Suprapubic skin (tissue), 4 donors: ENCODE measurements at regions not wholly inside any gene's neighbourhood (a gene's known extent, or its start where the extent isn't known, plus 50 kb on each side); places are given as distances from the start of the nearest gene placed in this dataset.

Experiments used
- DNase-seq, 2 donors: peaks; one replicate each; pipeline ENCODE4 v3.0.0-alpha.2; 2019; ENCODE audit warnings: low spot score in 2 of 2
- H3K27ac ChIP-seq: fragments of 200-600 bp; sonication (generic); one replicate; pipeline ENCODE4 v1.5.1; 2019
- H3K27me3 ChIP-seq: fragments of 200-600 bp; sonication (generic); one replicate; pipeline ENCODE4 v1.5.1; 2019
- H3K36me3 ChIP-seq: fragments of 200-600 bp; sonication (generic); one replicate; pipeline ENCODE4 v1.5.1; 2019
- H3K4me1 ChIP-seq: fragments of 200-600 bp; sonication (generic); one replicate; pipeline ENCODE4 v1.5.1; 2019
- H3K4me3 ChIP-seq: fragments of 200-600 bp; sonication (generic); one replicate; pipeline ENCODE4 v1.5.1; 2019; ENCODE audit warnings: mild to moderate bottlenecking
- H3K9me3 ChIP-seq: fragments of 200-600 bp; sonication (generic); one replicate; pipeline ENCODE4 v1.5.1; 2019
- EP300 ChIP-seq: sonication (generic); formaldehyde crosslinking; IDR thresholded peaks from one replicate; pipeline ENCODE4 v1.6.1; 2017; ENCODE audit warnings: antibody characterized with exemption
- POLR2A ChIP-seq, 2 donors: fragments of 450-650 bp; IDR thresholded peaks; one replicate each; pipeline ENCODE4 v1.6.1; 2017; ENCODE audit warnings: antibody characterized with exemption in 2 of 2, mild to moderate bottlenecking in 2 of 2, moderate library complexity in 2 of 2
- POLR2AphosphoS5 ChIP-seq, 3 donors: sonication (generic); formaldehyde crosslinking; IDR thresholded peaks; one replicate each; pipeline ENCODE4 v1.6.1; 2017; ENCODE audit warnings: antibody characterized with exemption in 3 of 3
- WGBS: methylation state at CpG from one replicate; pipeline ENCODE4 v1.1.5; 2018; 5-methylcytosine and 5-hydroxymethylcytosine counted together
- TF ChIP-seq, protein P1 (sequence below), 2 donors: fragments of 200-600 bp in 1 of 2; fragments of 450-650 bp in 1 of 2; sonication (generic) in 1 of 2; IDR thresholded peaks; one replicate each; pipeline ENCODE4 v1.5.1; 2016 to 2019; ENCODE audit warnings: antibody characterized with exemption in 2 of 2, mild to moderate bottlenecking in 1 of 2, moderate library complexity in 1 of 2

DNA sequence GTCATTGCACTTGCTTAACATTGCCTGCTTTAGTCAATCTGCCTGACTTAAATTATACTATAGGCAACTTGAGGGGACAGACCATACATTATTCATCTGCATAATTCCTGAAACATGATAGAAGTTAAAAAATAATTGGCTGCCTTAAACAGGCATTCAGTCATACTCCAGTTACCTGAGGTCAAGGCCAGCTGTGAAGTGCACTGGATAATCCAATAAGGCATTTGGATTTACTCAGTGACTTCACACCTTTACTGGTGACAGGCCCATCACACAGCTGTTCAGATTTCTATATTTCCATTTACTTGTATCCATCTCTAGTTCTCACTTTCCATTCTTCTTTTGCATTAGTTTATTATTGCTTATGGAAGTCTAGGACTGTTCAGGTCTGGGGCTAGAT is 2341.6 kb downstream of the PCDH7 start:
- TF ChIP-seq POLR2AphosphoS5 (IDR thresholded peaks at IDR 0.05) (no peak), POLR2A (IDR thresholded peaks at IDR 0.05) (no peak), EP300 (no peak)
- TF ChIP-seq, protein P1, sequence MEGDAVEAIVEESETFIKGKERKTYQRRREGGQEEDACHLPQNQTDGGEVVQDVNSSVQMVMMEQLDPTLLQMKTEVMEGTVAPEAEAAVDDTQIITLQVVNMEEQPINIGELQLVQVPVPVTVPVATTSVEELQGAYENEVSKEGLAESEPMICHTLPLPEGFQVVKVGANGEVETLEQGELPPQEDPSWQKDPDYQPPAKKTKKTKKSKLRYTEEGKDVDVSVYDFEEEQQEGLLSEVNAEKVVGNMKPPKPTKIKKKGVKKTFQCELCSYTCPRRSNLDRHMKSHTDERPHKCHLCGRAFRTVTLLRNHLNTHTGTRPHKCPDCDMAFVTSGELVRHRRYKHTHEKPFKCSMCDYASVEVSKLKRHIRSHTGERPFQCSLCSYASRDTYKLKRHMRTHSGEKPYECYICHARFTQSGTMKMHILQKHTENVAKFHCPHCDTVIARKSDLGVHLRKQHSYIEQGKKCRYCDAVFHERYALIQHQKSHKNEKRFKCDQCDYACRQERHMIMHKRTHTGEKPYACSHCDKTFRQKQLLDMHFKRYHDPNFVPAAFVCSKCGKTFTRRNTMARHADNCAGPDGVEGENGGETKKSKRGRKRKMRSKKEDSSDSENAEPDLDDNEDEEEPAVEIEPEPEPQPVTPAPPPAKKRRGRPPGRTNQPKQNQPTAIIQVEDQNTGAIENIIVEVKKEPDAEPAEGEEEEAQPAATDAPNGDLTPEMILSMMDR (IDR thresholded peaks at IDR 0.05), result no peak
- no peak overlapping the region for H3K4me3 ChIP-seq
- no peak for DNase-seq
- no peak overlapping the region for H3K27ac ChIP-seq
- H3K4me1 ChIP-seq, result peaks cover 7% of the 10 kb centered on the region
- no peaks in the 10 kb centered on the region for H3K9me3 ChIP-seq
- no peaks in the 10 kb centered on the region for H3K36me3 ChIP-seq
- no peaks in the 10 kb centered on the region for H3K27me3 ChIP-seq

DNA sequence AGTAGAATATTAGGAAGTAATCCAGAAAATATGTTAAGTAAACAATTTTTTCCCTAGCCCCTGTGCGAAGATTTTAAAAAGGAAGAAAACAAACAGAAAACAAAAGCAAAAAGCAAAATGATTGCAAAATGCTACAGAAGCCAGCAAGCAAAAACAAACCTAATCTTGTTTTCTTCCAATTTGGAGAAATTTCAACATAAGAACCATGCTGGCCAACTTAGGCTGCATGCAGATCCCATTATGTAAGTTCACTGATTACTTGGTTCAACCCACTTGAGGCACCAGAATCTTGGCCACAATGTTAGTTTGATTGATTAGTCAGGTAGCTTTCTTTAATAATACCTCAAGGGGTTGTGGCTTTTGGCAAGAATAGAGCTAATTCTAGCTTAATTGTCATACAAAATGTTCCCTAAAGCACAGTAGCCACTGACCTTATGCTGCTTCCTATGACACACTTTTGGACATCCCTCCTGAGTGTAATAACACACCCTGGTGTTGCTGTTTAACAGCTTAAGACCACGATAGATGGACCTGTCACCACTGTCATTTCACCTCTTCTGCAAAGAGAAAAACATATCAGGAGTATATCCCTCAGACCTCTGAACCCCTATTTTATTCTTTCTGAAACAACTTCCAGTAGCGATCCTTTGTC is 2342.1 kb downstream of the PCDH7 start:
- WGBS, result 68% methylated on average over 3 of the region's 3 CpGs
- Histone ChIP-seq H3K27ac (no peak overlapping the region), H3K4me1 (peaks cover 7% of the 10 kb centered on the region), H3K27me3 (no peaks in the 10 kb centered on the region), H3K4me3 (no peak overlapping the region), H3K9me3 (no peaks in the 10 kb centered on the region), H3K36me3 (no peaks in the 10 kb centered on the region)
- DNase-seq, result no peak
- TF ChIP-seq EP300 (no peak), POLR2A (IDR thresholded peaks at IDR 0.05) (no peak), POLR2AphosphoS5 (IDR thresholded peaks at IDR 0.05) (no peak)
- TF ChIP-seq, protein P1 (IDR thresholded peaks at IDR 0.05), result no peak

DNA sequence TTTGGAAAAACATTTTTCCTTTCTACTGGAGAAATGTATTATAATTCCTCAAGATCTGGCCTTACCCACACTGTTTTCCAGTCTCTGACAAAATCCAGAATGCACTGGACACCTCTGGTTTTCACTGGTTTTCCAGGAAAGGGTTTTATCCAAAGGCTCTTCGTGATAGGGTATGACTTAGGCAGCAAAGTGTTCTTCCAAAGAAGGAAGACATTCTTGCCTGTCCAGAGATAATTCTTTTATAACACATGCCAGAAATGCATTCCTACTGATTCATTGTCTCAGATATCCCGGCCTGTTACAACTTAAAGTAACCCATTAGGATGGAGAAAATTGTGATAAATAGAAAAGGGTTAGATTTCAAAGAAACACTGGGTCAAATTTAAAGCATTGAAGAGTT is 2343.1 kb downstream of the PCDH7 start:
- Histone ChIP-seq H3K36me3 (no peaks in the 10 kb centered on the region), H3K27me3 (no peaks in the 10 kb centered on the region), H3K4me1 (peaks cover 7% of the 10 kb centered on the region), H3K4me3 (no peak overlapping the region), H3K9me3 (no peaks in the 10 kb centered on the region), H3K27ac (no peak overlapping the region)
- DNase-seq, result no peak
- TF ChIP-seq POLR2AphosphoS5 (IDR thresholded peaks at IDR 0.05) (no peak), EP300 (no peak), POLR2A (IDR thresholded peaks at IDR 0.05) (no peak)
- TF ChIP-seq, protein P1 (IDR thresholded peaks at IDR 0.05), result no peak
- WGBS, result 44% methylated on average over 2 of the region's 2 CpGs

DNA sequence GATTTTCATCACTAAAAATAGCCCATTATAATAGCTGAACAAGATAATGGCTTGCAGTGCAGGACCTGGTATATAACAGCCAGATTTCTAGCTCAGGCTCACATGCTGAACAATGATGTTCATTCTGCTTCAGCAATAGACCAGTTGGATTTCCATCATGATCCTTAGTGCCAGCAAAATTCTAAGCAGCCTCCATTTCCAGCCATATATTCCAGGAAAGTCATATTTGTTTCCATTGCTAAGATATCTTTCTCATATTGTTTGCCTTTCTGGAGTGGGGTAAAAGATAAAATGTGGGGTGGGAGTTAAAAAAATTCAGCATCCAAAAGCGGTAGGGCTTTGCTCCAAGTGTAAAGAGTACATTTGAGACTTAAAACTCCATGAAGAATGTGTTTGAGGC is 2344.1 kb downstream of the PCDH7 start:
- 87% methylated on average over 1 of the region's 1 CpG for WGBS

DNA sequence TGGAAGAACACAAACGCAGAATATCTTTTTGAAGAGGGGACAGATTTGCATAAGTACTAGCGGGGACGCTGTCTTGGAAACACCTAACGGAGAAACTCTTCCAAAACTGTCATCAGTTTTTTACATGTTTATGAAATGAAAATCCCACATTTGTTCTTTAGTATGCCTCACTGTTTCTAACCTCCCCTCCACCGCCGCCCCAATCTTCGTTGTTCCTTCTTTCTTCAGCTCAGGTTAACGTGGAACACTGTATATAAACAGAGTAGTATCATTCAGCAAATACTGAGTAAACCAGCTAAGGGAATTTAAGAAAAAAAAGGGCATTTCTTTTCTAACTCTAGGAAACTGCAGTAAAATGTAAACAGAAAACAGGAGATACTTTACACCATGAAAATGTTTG is 2345.6 kb downstream of the PCDH7 start:
- no peak overlapping the region for H3K4me3 ChIP-seq
- TF ChIP-seq POLR2AphosphoS5 (IDR thresholded peaks at IDR 0.05) (no peak), POLR2A (IDR thresholded peaks at IDR 0.05) (no peak), EP300 (no peak)
- TF ChIP-seq, protein P1 (IDR thresholded peaks at IDR 0.05), result no peak
- peaks cover 8% of the 10 kb centered on the region for H3K9me3 ChIP-seq
- H3K36me3 ChIP-seq, result no peaks in the 10 kb centered on the region
- WGBS, result 95% methylated on average over 8 of the region's 8 CpGs
- no peaks in the 10 kb centered on the region for H3K27me3 ChIP-seq
- no peak overlapping the region for H3K27ac ChIP-seq
- H3K4me1 ChIP-seq, result peaks cover 7% of the 10 kb centered on the region
- DNase-seq, result peak in 1 of 2 donors; percentile 71

More for the DNA sequence above, 2344.1 kb downstream of the PCDH7 start:
- Histone ChIP-seq H3K9me3 (peaks cover 3% of the 10 kb centered on the region), H3K27me3 (no peaks in the 10 kb centered on the region), H3K27ac (no peak overlapping the region), H3K36me3 (no peaks in the 10 kb centered on the region), H3K4me1 (peaks cover 7% of the 10 kb centered on the region), H3K4me3 (no peak overlapping the region)
- TF ChIP-seq POLR2AphosphoS5 (IDR thresholded peaks at IDR 0.05) (no peak), EP300 (no peak), POLR2A (IDR thresholded peaks at IDR 0.05) (no peak)
- TF ChIP-seq, protein P1 (IDR thresholded peaks at IDR 0.05), result no peak
- DNase-seq, result no peak
